Left cardiac atrium (tissue), 4 donors: ENCODE measurements at regions not wholly inside any gene's neighbourhood (a gene's known extent, or its start where the extent isn't known, plus 50 kb on each side); places are given as distances from the start of the nearest gene placed in this dataset.
"Not testable (repeated sequence)": the region's sequence is repeated elsewhere in the genome, so short reads cannot be mapped to it uniquely, and the experiment has no call there.

Experiments
- ATAC-seq, 2 donors: fragments of 200-7000 bp; cut with Tn5 transposase; one replicate each; pipeline ENCODE4 v1.9.1; 2020; ENCODE audit warnings: mild to moderate bottlenecking in 2 of 2, moderate library complexity in 2 of 2
- DNase-seq: peaks from one replicate; pipeline ENCODE4 v3.0.0-alpha.2; 2020
- intact Hi-C, 2 donors: fragments of 100-400 bp; cut with DNase I; formaldehyde crosslinking; loops; one replicate each; pipeline versions ENCODE4 v1.14.1 to v1.15.1; 2022 to 2023
- donor health status: DM: no; HTN: yes; CAD: no.
- donor health status: DM: no; HTN: yes; CAD: no; lungs with severe emphysema.
- donor health status: DM: yes; HTN: yes; CAD: no.
- donor health status: Dilated cardiomyopathy.

GRCh38 chr5:96097488-96097887 is 135.8 kb upstream of the ELL2 start:
- intact Hi-C loops, ATAC-seq, DNase-seq: not testable (repeated sequence)

DNA sequence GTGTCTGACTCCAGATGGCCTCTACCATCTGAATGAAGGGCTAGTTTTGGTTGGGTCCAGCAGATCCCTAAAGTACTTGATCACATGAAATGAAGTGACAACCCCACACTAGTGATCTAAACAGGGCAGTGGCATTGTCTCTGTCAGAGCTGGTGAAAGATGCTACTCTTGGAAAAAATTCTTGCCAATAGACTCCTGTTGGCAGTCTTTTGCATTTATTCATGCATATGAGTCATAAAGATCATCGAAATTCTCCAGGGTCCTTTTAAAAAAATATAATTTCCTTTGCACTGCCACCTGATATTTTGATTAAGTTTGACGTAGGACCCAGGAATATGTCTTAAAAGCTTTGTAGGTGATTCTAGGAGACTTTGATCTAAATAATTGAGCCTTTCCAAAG is 135.1 kb upstream of the ELL2 start:
- no peak for ATAC-seq
- intact Hi-C loops, result no loop called here
- no peak for DNase-seq

DNA sequence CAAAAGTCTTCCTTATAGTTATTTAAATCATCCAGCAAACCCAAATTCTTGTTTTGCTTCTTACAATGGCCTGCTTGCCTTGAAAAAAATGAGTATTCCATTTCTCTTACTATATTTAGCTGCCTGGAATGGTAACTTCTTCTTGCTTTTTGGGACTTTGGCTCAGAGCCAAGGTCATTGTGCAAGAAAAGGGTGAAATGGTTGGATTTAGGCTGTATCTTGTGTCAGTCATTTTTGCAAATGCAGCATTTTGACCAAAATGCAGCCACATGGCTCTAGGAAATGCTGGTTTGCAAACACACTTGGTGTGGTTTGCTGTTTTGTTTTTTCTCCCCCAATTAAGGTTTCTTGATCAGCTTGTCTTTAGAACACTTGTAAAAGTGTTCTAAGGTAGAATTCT is 133.3 kb upstream of the ELL2 start:
- intact Hi-C loops, result no loop called here
- ATAC-seq, result peak in 1 of 2 donors; percentile 55
- DNase-seq, result peak; percentile 37

DNA sequence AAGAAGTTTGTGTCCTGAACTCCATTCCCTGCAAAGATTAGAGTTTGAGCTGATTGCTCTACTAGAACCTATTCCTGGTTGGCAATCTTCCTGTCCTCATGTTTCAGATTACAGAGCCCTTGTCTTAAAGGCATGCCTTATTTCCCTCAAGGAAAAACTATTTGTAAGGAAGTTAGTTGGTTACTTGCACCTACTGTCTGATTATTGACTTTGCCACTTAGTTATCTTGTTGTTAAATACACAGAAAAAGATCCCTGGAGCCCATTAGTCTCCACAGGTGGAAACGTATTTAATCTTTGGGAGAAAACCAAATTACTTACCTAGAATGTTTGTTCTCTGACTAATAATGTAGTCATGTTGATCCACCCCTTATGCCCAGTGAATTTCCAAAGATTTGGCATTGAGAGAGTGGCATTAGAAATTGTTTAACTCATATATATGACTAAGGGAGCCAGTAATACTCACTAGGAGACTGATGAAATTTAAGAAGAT is 132.3 kb upstream of the ELL2 start:
- ATAC-seq (peak in 1 of 2 donors; percentile 79), DNase-seq (no peak)
- intact Hi-C loops, result no loop called here

DNA sequence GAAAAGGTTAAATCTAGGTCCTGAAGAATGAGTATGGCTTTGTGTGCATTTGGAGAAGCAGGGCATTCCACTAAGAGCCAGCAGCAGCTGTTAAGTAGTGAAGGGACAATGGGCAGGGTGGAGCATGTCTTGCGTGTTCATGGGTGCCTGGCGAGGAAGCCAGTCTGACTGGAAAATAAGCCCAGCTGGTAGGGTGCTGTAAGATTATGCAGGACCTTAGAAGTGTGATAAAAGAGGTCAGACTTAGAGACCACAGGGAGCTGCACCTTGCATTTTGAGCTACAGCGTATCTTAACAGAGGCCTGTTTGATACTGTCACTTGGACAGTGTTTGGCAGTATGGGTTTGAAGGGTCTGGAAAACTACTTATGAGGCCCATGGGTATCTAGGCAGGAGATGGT is 131.7 kb upstream of the ELL2 start:
- ATAC-seq (no peak), DNase-seq (no peak)
- intact Hi-C loops, result no loop called here

DNA sequence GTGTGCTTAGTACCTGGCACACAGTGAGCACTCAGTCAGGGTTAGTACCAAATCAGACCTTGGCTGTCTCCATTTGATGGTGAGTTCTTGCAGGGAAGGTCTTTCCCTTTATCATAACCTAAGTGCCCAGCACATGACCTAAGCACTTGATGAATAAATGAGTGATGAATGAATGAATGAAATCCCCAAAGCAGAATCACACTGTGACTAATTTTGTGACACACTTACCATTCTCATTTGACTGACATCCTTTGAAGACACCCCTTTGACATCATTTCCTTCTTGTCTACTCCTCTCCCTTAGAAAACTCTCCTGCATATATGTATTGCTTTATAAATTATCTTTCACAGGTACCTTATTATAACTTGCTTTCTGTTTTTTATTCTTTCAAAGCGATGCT is 130.2 kb upstream of the ELL2 start:
- ATAC-seq (no peak), DNase-seq (no peak)
- intact Hi-C loops, result no loop called here

GRCh38 chr5:96090215-96090614 is 128.6 kb upstream of the ELL2 start:
- ATAC-seq (no peak), DNase-seq (no peak)
- intact Hi-C loops, result no loop called here

- intact Hi-C loops, result no loop called here
- no peak for ATAC-seq
- DNase-seq, result no peak
Measured at GRCh38 chr5:96088706-96089498, 127.3 kb upstream of the ELL2 start.

DNA sequence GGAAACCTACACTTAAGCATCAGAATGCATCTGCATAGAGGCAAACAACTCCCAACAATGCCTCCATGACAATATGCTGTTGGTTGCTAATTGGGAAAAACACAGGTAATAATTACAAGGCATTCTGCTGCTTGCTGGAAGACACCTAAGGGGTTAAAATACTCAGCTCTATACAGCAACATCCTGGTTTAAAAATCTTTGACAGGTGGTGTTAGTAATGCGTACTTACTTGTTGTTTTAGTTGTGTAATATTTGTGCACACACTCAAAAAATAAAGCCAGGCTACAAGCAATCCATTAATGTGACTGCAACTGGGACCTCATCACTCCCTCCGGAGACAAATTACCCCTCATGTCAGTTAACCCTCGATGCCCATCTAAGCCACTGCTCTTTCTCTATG is 126.3 kb upstream of the ELL2 start:
- DNase-seq (no peak), ATAC-seq (no peak)
- intact Hi-C loops, result no loop called here

GRCh38 chr5:96084874-96085506 is 123.3 kb upstream of the ELL2 start:
- DNase-seq (no peak), ATAC-seq (no peak)
- intact Hi-C loops, result no loop called here

DNA sequence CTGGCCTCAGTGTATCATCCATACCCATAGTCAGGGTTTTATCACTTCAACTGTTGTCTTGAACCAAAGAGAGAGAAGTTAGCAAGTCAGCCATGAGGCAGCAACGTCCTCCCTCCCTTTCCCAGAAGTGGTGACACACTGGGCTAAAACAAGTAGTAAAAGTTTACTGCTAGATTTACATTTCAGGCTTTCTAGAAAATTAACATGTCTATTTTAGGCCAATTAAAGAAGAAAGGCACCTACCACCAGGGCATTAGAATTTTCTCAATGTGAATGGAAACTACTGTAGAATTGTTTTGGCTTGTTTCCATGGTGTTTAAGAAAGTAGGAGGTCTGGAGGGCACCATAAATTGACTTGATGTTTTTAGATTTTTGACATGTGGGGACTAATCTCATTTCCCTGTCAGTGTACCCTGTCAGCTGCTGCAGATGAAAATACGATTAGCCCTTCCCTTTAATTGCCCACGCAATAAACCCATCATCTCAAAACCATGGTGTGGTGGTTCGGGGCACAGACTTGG is 121.8 kb upstream of the ELL2 start:
- no peak for DNase-seq
- intact Hi-C loops, result no loop called here
- no peak for ATAC-seq

DNA sequence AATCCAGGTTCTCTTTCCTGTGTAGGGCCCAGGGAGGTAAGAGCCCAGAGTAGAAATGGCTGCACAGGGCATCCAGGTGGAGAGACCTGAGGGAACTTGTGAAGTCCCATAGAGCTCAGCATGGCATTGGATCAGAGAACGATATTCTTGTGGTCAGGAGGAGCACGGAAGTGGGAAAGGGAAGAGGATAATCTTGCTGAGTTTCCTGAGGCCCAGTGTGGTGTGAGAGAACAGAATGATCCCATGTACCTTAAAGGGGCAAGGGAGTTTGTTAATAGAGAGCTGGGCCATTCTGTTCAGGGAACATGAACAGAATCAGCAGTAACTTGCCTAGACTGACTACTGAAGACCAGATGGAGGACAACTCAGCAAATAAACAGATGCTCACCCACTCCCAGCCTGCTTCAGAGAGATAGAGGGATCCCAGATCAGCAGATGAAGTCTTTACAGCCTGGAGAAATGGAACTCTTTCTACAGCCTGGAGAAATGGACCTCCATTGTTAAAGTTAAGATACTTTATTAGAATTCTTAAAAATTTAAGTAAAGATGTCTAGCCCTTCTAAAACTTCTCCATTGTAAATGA is 119.7 kb upstream of the ELL2 start:
- ATAC-seq (peak in 1 of 2 donors; percentile 12), DNase-seq (no peak)
- intact Hi-C loops, result no loop called here

DNA sequence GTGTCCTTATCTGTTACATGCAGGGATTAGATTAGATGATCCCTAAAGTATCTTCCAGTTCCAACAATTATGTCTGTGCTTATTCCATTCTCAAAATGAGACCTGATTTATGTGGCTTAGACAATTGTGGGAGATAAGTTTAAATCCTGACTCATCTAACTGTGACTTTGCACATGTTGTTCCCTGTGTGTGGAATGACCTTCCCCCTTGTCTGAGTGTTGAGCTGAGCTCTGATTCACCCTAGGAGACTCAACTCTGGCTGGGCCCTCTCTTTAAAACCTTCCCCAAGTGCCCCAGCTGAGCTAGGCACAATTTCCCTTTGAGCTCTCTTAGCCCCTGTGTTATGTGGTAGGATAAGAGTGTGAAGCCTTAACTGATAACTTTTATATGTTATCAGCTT is 118.9 kb upstream of the ELL2 start:
- DNase-seq (no peak), ATAC-seq (peak in 1 of 2 donors; percentile 84)
- intact Hi-C loops, result no loop called here

- DNase-seq (no peak), ATAC-seq (no peak)
- intact Hi-C loops, result no loop called here
Measured at GRCh38 chr5:96079962-96080361, 118.3 kb upstream of the ELL2 start.

DNA sequence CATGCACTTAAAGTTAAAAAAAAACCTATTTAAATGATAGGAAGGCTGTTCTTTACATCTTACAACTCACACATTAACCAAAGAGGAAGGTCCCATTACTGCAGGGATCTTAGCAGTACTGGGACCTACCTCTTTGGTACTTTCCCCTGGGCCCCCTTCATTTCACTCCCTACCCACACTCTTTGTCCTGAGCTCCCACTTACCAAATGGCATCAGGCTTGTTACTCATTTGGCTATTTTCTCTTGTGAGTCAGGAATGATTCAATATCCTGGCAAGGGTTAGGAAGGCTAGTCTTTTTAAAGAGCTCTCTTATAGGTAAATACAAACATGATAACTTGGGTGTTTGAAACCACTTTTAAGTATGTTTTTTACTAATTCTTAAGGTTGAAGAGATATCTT is 117.4 kb upstream of the ELL2 start:
- ATAC-seq (peak in 1 of 2 donors; percentile 88), DNase-seq (no peak)
- intact Hi-C loops, result no loop called here

GRCh38 chr5:96076451-96076850 is 114.8 kb upstream of the ELL2 start:
- DNase-seq (no peak), ATAC-seq (no peak)
- intact Hi-C loops, result no loop called here

DNA sequence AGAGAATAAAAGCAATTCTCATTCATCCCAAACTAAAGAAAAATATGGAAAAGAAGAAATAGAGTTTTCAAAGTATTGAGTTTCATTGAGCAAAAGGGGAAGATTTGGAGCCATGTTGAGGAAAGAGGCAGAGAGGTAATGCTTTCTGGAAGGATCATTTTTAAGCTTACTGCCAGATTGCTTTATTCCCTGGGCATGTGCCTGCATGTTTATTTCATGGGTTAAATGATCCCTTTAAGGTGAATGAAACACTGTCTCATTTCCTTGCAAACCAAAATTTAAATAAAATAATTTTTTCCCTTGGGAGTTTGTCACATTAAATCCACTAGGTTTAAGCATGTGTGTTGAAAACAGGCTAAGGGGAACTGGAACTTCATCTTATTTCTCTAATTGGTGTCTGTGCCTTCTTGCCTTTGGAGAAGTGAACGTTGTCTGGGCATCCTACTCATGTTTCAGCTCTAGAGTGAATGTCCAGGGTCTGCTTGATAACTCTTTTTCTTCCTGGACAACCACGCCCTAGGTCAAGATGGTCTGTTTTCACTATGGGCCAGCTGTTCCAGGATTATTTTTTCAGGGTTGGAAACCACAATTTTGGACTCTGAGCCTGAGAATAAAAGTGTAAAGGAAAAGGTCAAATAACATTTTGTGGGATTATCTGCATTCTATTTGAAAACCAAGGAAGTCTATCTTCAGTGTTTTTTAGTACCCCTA is 114.1 kb upstream of the ELL2 start:
- no peak for DNase-seq
- no peak for ATAC-seq
- intact Hi-C loops, result no loop called here

- intact Hi-C loops, result no loop called here
- no peak for DNase-seq
- ATAC-seq, result no peak
Measured at GRCh38 chr5:96074870-96075269, 113.2 kb upstream of the ELL2 start.

- intact Hi-C loops, result no loop called here
- ATAC-seq (no peak), DNase-seq (no peak)
Measured at GRCh38 chr5:96074460-96074859, 112.8 kb upstream of the ELL2 start.

DNA sequence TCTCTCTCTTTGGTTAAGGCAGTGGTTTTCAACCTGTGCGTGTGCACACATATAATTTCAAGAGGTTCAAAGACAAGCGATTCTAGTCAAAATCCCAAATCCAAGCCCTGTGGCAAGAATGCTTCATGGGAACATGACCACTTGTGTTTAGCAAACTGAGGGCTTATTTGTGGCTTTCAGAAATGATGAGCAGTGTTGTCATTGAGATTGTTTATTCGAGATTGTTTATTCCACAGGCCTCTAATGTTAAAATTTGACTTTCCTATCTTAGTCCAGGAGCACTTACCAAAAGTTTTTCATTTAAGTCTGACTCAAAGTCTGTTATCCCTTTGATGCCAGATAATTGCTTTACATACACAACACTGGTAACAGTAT is 111.1 kb upstream of the ELL2 start:
- intact Hi-C loops, result no loop called here
- ATAC-seq (no peak), DNase-seq (no peak)
